ENCODE measurements at regions not wholly inside any gene's neighbourhood (a gene's known extent, or its start where the extent isn't known, plus 50 kb on each side); places are given as distances from the start of the nearest gene placed in this dataset.

DNA sequence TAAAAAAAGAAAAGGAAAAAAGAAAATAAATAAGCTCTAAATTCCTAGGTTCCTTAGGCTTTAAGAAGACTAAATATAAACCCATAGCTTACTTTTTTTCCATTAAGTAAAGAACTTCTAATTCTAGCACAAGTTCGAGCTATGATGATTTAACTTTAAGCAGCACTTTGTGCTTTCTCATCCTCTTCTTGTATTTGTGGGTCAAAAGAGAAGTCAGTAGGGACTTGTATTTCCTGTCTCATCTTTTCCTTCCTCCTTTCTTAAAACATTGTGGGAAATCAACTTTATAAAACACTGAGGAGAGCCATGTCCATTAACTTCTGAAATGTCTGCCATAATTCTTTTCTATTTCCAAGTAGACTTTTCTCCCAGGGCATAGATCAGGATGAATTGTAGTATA, 637.7 kb upstream of the CITED2 start:
- no peak for TF ChIP-seq POLR2A (IDR thresholded peaks at IDR 0.05)
- TF ChIP-seq CTCF (IDR thresholded peaks at IDR 0.05), result no peak
